GM12874 (cell line): ENCODE measurements at regions not wholly inside any gene's neighbourhood (a gene's known extent, or its start where the extent isn't known, plus 50 kb on each side); places are given as distances from the start of the nearest gene placed in this dataset.

Source experiments
- CTCF ChIP-seq: IDR thresholded peaks from 2 replicates; pipeline ENCODE4 v1.5.1; 2011; ENCODE audit warnings: low read depth, mild to moderate bottlenecking, control low read depth, low read length, moderate library complexity; ENCODE audit not compliant: insufficient read depth

GRCh38 chrX:26999634-27000033 lies 463.5 kb downstream of the PPP4R3C start:
- no peak for TF ChIP-seq CTCF

- TF ChIP-seq CTCF, result no peak
Measured at GRCh38 chrX:26958261-26958660, 504.9 kb downstream of the PPP4R3C start.

GRCh38 chrX:26954029-26954428 lies 509.1 kb downstream of the PPP4R3C start:
- no peak for TF ChIP-seq CTCF

- TF ChIP-seq CTCF, result no peak
Measured at GRCh38 chrX:26952213-26952612, 510.9 kb downstream of the PPP4R3C start.

GRCh38 chrX:26927419-26927818 lies 535.7 kb downstream of the PPP4R3C start:
- TF ChIP-seq CTCF, result no peak

GRCh38 chrX:26925088-26925487 lies 538.1 kb downstream of the PPP4R3C start:
- no peak for TF ChIP-seq CTCF

GRCh38 chrX:26922278-26922677 lies 540.9 kb downstream of the PPP4R3C start:
- no peak for TF ChIP-seq CTCF

GRCh38 chrX:26918631-26919030 lies 544.5 kb downstream of the PPP4R3C start:
- TF ChIP-seq CTCF, result peak; percentile 41
